RWPE1 (cell line): ENCODE measurements at regions not wholly inside any gene's neighbourhood (a gene's known extent, or its start where the extent isn't known, plus 50 kb on each side); places are given as distances from the start of the nearest gene placed in this dataset.
"Not testable (repeated sequence)": the region's sequence is repeated elsewhere in the genome, so short reads cannot be mapped to it uniquely, and the experiment has no call there.

Source experiments
- CTCF ChIA-PET: fragments of 350-600 bp; sonication (Branson Sonifier 250); formaldehyde crosslinking; extraction: SDS; loops from one replicate; lab custom pipeline; 2021; lab: Yijun Ruan, JAX
- POLR2A ChIA-PET: fragments of 400-600 bp; formaldehyde crosslinking; extraction: SDS; loops from one replicate; lab custom pipeline; 2020; ENCODE audit warnings: antibody characterized with exemption; ENCODE audit not compliant: low non-redundant PET; lab: Yijun Ruan, JAX
- DNase-seq: peaks from one replicate; pipeline ENCODE4 v3.0.0; 2012; ENCODE audit warnings: low spot score
- H3K27ac ChIP-seq: fragments of 450-650 bp; 2 replicates; pipeline ENCODE4 v1.5.1; 2017
- CTCF ChIP-seq: fragments of 450-650 bp; conservative IDR thresholded peaks from 2 replicates; pipeline ENCODE4 v1.5.1; 2017; ENCODE audit warnings: low read depth, mild to moderate bottlenecking

DNA sequence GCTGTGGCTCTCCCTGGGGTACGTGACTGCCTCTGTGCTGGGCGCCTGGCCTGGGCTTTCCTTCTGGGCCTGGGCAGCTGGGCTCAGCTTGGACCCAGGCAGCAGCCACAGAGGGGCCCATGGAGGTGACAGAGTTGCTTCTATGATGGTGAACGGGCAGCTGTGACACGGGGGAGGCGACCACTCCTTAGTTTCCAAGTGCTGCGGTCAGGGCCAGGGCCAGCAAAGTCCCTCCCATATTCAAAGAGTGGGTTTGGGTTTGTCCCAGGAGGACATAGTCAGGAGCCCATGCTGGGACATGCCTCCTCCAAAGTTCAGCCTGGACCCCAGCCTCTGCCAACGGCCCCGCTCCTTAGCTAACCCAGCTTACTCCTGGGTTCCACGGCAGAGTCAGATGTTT is 524.7 kb downstream of the GOLGA6L6 start:
- H3K27ac ChIP-seq, POLR2A ChIA-PET, DNase-seq, CTCF ChIA-PET: not testable (repeated sequence)

- CTCF ChIA-PET, H3K27ac ChIP-seq, POLR2A ChIA-PET, DNase-seq: not testable (repeated sequence)
Observed at GRCh38 chr15:20012837-20013236, 528.8 kb downstream of the GOLGA6L6 start.

DNA sequence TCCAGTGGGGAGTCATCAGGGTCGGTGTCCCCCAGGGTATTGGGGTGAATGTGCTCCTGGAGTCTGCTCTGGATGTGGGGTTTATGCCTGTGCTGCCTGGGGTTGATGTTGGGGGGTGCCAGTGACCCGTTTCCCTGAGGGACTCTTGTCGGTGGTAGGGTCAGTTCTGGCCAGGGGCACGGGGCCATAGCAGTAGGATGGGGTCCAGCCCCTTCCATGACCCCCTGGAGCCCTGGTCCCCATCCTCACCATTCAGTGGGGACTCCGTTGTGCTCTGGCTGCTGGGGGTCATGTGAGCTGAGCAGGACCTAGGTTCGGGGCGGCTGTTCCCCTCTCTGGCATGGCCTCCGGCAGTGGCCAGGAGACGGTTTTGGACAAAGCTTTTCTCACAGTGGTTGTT is 530.8 kb downstream of the GOLGA6L6 start:
- CTCF ChIA-PET, POLR2A ChIA-PET, DNase-seq, H3K27ac ChIP-seq: not testable (repeated sequence)

DNA sequence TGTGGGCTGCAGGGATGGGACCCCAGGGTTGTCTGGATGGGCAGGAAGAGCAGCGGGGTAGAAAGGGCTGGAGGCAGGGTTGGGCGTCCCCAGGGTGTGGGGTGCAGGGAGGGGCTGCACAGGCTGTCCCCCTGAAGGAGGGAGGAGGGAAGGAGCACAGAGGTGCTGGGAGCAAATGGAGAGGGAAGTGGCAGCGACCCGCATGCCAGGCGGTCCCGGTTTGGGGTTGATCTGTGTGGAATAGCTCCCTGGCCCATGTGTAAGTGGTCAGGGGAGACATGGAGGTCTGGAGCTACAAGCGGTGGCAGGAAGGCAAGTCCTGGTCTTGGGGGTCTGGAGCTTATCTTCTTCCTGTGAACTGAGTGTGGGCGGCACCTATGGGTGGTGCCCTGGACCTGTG is 532.0 kb downstream of the GOLGA6L6 start:
- POLR2A ChIA-PET, DNase-seq, H3K27ac ChIP-seq, CTCF ChIA-PET: not testable (repeated sequence)

GRCh38 chr15:20007338-20007737 is 534.3 kb downstream of the GOLGA6L6 start:
- CTCF ChIA-PET, DNase-seq, POLR2A ChIA-PET, H3K27ac ChIP-seq: not testable (repeated sequence)

DNA sequence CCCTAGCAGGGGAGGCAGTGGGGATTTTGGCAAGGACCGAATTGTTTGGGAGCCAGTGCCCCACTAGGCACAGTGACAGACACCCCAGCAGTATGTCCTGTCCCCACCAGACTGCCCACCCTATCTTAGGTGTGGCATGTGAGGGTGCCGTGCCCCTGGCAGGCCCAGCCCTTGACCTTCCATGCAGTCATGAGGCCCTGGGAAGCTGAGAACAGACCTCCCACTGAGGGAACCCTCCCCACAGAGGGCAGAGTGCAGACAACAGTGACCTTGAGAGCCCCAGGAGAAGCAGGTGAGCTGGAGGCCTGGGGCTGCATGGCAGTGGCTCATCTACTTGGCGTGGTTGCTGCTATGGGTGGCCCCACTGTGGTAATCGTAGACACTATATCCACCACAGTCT is 538.1 kb downstream of the GOLGA6L6 start:
- DNase-seq, POLR2A ChIA-PET, H3K27ac ChIP-seq, CTCF ChIA-PET: not testable (repeated sequence)

- DNase-seq, CTCF ChIA-PET, H3K27ac ChIP-seq, POLR2A ChIA-PET: not testable (repeated sequence)
Observed at GRCh38 chr15:20002560-20002959, 539.0 kb downstream of the GOLGA6L6 start.

DNA sequence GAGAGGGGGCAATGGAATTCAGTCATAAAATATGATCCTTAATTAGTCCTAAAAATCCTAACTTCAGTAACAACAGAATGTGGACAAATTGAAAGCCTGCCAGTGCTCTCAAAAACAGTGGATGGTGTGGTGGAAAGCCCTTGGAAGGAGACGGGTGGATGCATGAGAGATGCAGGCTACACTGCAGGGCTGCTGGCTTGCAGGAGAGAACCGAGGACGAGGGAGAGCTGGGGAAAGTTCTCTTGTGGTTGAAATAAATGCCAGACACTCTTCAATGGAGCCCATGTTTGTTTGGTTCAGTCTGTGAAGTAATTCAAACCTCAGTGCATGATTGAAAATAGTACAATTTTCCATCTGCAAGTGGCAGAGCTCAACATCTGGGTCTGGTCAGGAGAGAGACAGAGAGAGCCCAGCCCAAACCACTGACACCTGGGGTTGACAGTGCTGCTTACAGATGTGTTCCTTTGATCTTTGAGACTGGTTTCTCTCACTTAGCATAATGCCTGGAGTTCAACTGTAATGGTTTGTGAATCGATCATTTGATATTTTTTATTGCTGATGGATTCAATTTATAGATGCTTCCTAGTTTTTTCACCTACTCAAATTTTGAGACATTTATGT is 544.9 kb downstream of the GOLGA6L6 start:
- POLR2A ChIA-PET, H3K27ac ChIP-seq, CTCF ChIA-PET, DNase-seq: not testable (repeated sequence)

- DNase-seq, POLR2A ChIA-PET, CTCF ChIA-PET, H3K27ac ChIP-seq: not testable (repeated sequence)
Observed at GRCh38 chr15:19995296-19995695, 546.3 kb downstream of the GOLGA6L6 start.

DNA sequence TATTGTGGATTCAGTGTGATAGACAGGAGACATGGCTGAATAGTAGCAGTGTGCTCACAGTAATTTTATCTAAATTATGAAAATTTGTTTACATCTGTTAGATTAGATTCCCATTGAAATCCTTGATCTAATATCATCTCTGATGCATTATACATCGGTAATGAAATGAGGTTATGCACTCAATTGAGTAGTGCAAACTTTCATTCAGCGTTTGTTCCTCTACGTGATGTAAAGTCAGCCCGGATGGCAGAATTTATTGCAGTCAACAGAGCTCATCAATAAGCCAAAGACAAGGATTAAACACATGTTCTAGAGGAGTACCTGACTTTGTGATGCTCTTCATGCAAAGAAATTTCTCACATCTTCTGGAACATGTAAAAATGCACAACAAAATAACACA is 549.2 kb downstream of the GOLGA6L6 start:
- no peak for DNase-seq
- H3K27ac ChIP-seq: no peak overlapping the region
- ChIA-PET POLR2A (no interaction called here), CTCF (no interaction called here)
- TF ChIP-seq CTCF: no peak

GRCh38 chr15:19988094-19988660 is 553.4 kb downstream of the GOLGA6L6 start:
- POLR2A ChIA-PET: no interaction called here
- DNase-seq: no peak
- no peak for TF ChIP-seq CTCF
- CTCF ChIA-PET: no interaction called here
- no peak overlapping the region for H3K27ac ChIP-seq
